GM19467 (cell line): ENCODE measurements at regions not wholly inside any gene's neighbourhood (a gene's known extent, or its start where the extent isn't known, plus 50 kb on each side); places are given as distances from the start of the nearest gene placed in this dataset.
"Not testable (repeated sequence)": the region's sequence is repeated elsewhere in the genome, so short reads cannot be mapped to it uniquely, and the experiment has no call there.

Source experiments
- ATAC-seq: cut with Tn5 transposase; IDR thresholded peaks from one replicate; pipeline ENCODE4 v1.9.1; 2021; ENCODE audit warnings: mild to moderate bottlenecking, moderate library complexity; ENCODE audit not compliant: unreplicated experiment

DNA sequence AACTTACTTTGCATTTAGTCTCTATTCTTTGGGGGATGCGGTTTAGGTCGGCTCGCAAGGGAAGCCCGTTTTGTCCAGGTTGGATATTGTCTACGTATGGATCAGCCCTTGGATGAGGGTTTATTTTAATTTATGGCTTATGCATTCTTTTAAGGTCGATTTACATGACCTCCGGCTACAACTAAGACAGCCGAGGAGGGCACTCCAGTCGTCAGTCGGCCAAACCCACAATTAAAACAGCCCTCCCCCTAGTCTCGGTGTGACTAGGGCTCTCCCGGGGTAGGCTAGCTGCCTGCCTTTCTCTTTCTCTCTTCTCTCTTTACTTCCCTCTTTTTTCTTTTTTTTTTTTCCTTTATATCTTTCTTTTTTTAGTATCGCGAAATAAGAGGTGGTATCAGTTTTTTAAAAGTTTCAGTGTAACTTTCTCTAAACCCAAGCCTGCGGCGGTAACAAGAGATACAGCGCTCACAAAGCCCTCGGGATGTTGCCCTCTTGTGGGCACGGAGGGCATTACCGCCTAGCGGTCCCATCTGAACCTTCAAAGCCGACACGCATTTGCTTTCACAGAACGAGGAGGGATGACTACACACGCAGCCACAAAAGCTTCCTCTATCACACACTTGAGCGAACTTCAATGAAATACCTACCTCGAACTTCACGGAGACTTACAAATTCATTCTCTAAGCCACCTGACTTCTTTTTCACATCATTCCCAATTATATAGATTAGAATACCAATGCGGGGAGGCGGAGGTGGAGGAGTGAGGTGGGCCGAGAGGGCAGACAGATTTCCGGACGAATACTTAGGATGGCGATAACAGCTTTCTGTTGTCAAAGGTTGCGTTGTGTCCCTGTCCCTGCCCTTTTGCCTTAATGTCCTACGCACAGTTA, 132.3 kb upstream of the C11orf58 start:
- peak; percentile 94 for ATAC-seq

DNA sequence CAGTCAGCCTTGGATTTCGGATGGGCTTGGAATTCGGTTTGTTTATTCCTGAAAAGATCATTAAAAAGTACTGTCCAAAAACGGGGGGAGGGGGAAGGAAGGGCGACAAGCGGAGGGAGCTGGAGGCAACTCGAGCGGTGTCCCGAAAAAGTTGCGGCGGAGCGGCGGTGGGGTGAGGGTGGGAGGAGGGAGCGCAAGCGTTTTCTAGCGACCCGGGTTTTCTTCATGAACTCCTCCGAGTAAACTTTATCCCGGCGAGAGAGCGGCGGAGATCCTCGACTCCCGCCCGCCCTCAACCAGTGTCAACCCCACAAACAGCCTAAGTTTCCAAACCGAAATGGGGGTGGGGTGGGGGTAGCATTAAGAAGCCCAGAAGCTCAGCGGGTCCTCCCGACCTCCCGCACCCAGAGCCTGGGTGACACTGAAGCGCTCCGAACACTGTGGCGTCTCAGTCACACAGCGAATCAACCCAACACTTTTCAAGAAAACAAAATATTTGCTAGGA, 133.0 kb upstream of the C11orf58 start:
- ATAC-seq: no peak

DNA sequence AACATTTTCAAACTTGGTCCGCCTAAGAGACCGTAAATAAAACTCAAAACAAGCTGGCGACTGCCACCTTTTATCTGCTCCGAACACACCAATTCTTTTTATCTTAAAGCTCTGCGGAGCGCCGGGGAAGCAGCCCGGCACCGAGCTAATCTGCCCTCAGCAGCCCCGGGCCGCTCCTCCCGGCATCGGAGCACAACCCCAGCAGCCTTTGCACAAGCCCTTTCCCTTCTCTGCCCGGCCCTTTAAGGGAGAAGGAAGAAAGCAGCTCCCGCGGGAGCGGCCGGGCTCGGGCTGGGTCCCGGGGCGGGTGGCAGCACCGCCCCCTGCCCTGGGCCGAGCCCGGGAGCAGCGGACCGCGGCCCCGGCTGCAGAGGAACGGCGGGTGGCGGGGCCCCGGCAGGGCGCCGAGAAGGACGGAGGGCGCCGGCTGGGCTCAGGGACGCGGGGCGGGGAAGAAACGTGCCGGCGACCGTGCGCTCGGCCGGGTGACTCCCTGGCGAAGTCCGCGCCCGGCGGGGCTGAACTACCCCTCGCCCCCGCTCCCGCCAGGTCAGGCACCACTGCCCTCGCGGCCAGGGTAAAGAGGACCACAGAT, 133.6 kb upstream of the C11orf58 start:
- no peak for ATAC-seq

DNA sequence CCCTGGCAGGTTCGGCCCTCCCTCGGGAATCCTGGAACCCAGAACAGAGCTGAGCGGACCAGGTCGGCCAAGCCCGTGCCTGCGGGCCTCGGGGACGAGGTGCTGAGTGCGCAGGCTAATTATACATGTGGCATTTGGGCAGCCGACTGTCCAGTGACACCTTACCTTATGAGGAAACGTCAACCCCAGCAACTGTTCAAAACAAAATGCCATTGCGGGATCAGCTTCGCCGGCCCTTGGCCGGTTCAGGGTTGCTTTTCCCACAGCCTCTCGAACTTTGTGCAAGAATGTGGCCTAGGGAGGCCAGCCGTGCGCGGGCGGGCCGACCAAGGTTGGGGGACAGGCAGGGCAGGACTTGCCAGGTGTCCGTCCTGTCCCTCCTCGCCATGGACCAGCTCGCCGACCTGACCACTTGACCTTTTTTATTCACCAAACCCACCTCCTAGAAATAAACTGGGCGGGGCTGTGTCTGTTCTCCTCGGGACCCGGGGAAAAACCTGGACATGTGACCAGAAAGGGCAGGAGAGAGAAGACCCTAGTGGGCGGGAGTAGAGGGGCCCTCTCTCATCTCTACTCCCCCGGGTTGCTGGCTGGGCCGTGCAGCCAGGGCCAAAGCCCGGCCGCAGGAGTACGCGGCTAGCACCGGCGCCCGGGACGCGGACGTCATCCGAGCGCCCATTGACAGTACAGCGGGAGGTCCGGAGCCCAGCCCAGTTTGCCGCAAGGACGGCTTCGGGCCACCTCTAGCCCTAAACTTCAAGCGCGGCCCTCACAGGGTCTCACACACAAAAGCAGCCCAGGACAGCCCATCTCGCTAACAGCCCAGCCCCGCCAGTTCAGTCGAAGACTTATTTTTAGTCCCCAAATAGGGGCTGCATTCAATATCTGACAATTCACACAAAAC, 134.3 kb upstream of the C11orf58 start:
- no peak for ATAC-seq

DNA sequence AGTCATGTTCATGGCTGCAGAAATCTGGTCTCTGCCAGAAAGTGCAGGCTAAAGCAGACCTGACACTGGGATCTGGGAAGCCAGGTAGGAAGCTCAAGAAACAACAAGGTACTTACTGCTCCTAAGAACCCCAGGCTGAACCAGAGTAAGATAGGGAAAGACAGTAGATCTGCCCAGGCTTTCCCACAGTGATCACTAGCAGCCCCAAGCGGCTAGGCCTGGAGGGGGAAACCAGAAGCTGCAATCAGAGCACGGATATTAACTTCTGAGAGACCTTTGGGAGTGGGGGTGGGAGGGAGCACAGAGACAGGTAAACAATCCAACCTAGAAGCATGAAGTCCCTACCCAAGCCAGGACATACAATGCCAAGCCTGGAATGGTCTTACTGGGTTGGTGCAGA, 135.2 kb upstream of the C11orf58 start:
- ATAC-seq: no peak

- no peak for ATAC-seq
These were observed 139.5 kb upstream of the C11orf58 start for GRCh38 chr11:16598906-16599305.

DNA sequence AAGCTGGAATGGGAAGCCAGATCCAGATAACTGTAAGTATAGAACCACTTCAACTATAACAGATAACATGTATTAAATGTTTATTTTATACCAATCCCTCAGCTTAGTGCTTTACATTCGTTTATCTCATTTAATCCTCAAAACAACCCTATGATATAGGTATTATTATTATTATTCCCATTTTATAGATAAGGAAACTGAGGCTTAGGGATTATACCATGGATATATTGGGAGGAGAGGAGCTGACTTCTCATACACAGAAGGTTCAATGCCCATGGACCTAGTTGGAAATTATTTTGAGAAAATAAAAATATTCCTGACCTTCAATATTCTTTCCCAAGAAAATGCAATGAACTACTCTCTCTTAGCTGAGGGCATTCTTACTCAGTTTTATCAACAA, 140.4 kb upstream of the C11orf58 start:
- ATAC-seq: no peak

- ATAC-seq: no peak
These were observed 142.2 kb upstream of the C11orf58 start for GRCh38 chr11:16596231-16596630.

DNA sequence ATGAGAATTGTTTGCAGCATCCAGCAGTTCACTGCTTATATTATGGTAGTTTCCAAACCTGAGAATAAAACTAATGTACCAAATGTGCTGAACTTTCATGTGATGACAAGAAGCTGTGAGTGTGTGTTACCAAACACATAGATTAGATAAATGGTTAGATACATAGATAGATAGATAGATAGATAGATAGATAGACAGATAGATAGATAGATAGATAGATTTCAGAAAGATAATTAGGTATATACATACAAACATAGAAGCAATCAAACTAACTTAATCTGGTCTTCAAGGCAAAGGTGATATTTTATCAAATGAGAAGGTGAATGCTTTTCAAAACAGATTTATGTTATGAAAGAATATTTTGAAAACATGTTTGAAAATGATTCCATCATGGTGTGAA, 147.3 kb upstream of the C11orf58 start:
- no peak for ATAC-seq

DNA sequence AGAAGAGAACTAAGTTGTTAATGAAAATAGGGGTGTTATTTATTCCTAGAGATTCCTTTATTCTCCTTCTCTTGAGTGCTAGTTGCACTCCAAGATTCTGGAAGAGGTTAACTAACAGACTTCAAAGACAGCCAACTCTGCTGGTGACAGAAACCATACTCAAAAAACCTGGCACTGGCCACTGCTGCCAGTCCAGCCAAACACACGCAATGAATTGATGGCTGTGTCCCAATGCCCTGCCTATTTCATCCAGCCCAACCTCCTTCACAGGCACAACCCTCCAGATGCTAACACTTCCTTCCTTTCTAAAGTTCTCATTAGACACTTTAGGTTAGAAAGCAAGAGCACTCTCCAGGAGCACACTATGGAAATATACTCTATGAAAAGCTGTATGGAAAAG, 150.8 kb upstream of the C11orf58 start:
- ATAC-seq: no peak

DNA sequence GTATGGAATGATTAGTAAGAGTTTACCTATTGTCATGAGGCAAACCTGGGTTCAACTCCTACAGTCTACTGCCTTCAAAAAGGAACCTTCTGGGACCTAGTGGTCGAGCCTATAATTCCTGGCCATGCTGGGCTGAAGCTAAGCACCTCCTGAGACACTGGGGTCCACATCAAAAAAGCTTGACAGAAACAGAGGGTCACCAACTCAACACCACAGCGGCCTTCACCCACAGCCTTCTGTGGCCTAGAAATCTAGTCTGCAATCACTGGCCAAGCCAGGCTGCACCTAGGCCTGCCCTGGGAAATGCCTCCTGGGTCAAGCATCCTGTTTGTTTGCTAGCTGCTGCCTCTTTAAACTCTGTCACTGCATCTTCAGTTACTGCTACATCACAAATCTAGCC, 153.9 kb upstream of the C11orf58 start:
- ATAC-seq: no peak

GRCh38 chr11:16581078-16581477, 157.4 kb upstream of the C11orf58 start:
- ATAC-seq: not testable (repeated sequence)

DNA sequence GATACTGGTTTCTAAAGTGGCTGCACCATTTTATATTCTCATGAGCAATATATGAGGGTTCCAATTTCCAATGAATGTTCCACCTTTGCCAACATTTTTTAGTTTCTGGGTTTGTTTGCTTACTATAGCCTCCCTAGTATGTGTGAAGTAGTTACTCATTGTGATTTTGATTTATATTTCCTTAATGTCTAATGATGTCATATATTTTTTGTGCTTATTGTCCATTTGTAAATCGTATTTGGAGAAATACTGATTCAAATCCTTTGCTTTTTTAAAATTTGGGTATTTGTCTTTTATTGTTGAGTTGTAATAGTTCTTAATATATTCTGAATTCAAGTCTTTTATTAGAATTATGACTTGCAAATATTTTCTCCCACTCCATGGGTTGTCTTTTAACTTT, 161.0 kb upstream of the C11orf58 start:
- ATAC-seq: no peak

GRCh38 chr11:16574889-16575288, 163.6 kb upstream of the C11orf58 start:
- ATAC-seq: not testable (repeated sequence)

DNA sequence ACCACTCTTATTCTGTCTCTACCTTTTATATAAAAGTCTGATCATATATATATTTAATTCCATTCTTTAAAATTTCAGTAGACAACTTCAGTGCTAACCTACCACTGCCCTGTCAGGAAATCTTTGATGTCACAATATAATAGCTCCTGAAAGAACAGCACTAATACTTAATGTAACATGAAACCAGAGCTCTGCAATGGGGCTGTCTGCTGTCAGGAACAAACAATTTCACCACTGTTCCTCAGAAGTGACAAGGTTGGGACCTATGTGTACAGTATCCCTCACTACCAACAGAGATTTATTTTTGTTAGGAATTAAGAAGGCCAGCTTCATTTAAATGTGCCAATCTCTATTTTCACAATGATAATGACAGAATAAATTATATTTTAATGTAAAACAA, 165.5 kb upstream of the C11orf58 start:
- no peak for ATAC-seq

GRCh38 chr11:16561150-16561549, 177.3 kb upstream of the C11orf58 start:
- no peak for ATAC-seq

DNA sequence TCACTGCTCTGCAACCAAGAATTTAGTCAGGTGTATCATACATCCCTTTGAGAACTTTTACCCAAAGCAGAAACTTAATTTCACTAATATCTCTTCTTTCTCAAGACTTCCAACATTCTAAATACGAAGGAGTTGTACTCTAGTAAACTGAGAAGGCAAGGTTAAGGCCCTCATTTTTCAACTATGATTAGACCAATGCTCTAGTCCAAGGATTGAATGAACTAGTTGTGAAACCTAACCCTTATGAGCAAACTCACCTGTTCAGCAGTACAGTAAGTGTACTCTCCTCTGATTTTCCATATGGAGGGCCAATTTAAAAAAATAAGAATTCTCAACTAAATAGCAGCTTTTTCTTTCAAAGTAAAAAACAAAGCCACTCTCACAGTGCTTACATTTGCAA, 180.0 kb upstream of the C11orf58 start:
- no peak for ATAC-seq

DNA sequence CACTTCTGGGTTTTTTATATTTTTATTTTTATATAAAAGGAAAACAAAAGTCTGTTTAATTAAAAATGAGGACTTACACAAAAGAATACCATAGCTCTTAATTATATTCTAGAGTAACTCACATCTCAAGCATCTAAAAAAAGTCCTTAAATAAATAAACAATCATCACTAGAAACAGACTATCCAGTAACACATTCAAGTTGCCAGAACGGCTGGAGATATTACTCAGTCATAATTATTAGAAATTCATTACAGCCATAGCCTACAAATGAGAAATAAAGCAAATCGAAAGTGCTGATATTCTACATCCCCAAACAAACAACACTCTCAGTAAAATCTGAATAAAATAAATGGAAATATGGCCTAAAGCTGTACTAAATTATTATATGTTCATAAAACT, 182.5 kb upstream of the C11orf58 start:
- ATAC-seq: no peak

DNA sequence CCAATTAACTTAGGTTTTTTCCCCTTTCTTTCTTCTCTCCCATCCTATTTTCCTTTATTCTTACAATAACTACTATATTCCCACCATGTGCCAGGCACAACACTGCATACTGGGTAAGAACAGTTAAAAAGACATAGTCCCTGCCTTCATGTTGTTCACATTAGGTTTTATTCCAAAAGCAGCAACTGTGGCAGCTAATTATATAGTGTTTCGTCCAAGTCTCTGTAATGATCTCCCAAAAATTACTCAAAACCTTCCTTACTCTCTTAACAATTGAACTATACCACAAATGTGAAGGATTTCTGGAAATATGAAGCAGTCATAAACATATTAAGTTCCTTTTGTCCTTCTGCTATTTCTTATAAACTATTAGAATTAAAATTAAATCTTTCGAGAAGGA, 184.1 kb upstream of the C11orf58 start:
- no peak for ATAC-seq

GRCh38 chr11:16547879-16548278, 190.6 kb upstream of the C11orf58 start:
- no peak for ATAC-seq

DNA sequence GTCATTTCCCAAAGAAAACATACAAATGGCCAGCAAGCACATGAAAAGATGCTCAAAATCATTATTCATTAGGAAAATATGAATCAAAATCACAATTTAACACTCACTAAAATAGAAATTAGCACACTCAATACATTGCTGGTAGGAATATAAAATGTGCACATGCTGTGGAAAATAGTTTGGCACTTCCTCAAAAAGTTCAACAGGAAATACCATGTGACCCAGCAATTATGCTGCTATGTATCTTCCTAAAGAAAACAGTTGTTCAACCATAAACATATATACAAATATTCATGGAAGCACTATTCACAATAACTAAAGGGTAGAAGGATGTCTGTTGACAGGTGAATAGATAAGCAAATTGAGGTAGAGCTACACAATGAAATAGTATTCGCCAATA, 187.3 kb upstream of the SOX6 start:
- ATAC-seq: no peak
